ENCODE measurements at regions not wholly inside any gene's neighbourhood (a gene's known extent, or its start where the extent isn't known, plus 50 kb on each side); places are given as distances from the start of the nearest gene placed in this dataset.

- no peak for TF ChIP-seq CHD7 (IDR thresholded peaks at IDR 0.05; ENCODE audit: insufficient replicate concordance, low read length)
- no peak for TF ChIP-seq E2F6 (IDR thresholded peaks at IDR 0.05)
- TF ChIP-seq CHD2 (IDR thresholded peaks at IDR 0.05; ENCODE audit: low read length) = no peak
- no peak for TF ChIP-seq KDM1A (IDR thresholded peaks at IDR 0.05; ENCODE audit: borderline replicate concordance, low read length)
- TF ChIP-seq BACH1 (IDR thresholded peaks at IDR 0.05; ENCODE audit: low read length) = no peak
- TF ChIP-seq HDAC6 (IDR thresholded peaks at IDR 0.05; ENCODE audit: low read depth, low read length) = no peak
- no peak for TF ChIP-seq SP2 (IDR thresholded peaks at IDR 0.05; ENCODE audit: low read length)
- TF ChIP-seq CBX8 (IDR thresholded peaks at IDR 0.05; ENCODE audit: borderline replicate concordance, low read depth, low read length) = no peak
- TF ChIP-seq FOSL1 (IDR thresholded peaks at IDR 0.05; ENCODE audit: insufficient read depth, low read depth, low read length) = no peak
- no peak for TF ChIP-seq ZNF274 (IDR thresholded peaks at IDR 0.05; ENCODE audit: borderline replicate concordance, extremely low read depth, low read length)
- no peak for TF ChIP-seq TCF12 (IDR thresholded peaks at IDR 0.05; ENCODE audit: low read depth, low read length)
Measured at GRCh38 chr10:123496996-123497660, 169.0 kb upstream of the GPR26 start (continued).

Data from H1 (cell line).